ENCODE measurements at regions not wholly inside any gene's neighbourhood (a gene's known extent, or its start where the extent isn't known, plus 50 kb on each side); places are given as distances from the start of the nearest gene placed in this dataset.
"Not testable (repeated sequence)": the region's sequence is repeated elsewhere in the genome, so short reads cannot be mapped to it uniquely, and the experiment has no call there.

DNA sequence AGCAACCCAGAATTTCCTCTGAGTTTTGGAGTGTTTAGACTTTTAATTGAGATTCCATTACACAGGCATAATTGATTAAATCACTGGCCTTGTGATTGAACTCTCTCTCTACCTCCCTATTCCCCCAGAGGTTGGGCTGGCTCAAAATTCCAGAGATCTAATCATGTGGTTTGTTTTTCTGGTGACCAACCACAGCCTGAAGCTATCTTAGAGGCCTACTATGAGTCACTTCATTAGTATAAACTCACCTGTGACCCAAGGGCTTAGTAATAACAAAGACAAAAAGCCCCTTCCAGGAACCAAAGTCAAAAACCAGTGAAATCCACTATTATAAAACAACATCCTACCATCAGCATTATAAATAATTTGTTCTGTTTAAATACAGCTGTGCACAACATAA lies 992.5 kb upstream of the CITED2 start:
- no peak for DNase-seq
- no peaks in the 10 kb centered on the region for H3K4me1 Mint-ChIP-seq (ENCODE audit: low read depth)
- no peaks in the 10 kb centered on the region for H3K27me3 Mint-ChIP-seq (ENCODE audit: low read depth)
- no peaks in the 10 kb centered on the region for H3K9me3 Mint-ChIP-seq (ENCODE audit: insufficient read depth)
- ChIA-PET POLR2A (no interaction called here), CTCF (no interaction called here)
- no peak overlapping the region for H3K4me3 Mint-ChIP-seq
- ATAC-seq = no peak
- no peaks in the 10 kb centered on the region for H3K36me3 Mint-ChIP-seq (ENCODE audit: low read depth)
- H3K27ac Mint-ChIP-seq = no peak overlapping the region

DNA sequence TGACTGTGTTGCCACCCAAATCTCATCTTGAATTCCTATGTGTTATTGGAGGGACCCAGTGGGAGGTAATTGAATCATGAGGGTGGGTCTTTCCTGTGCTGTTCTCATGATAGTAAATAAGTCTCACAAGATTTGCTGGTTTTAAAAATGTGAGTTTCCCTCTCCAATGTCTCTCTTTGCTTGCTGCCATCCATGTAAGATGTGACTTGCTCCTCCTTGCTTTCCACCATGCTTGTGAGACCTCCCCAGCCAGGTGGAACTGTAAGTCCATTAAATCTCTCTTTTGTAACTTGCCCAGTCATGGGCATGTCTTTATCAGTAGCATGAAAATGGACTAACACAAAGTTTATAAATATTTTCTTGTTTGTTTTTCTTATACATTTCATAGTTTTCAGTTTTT lies 990.5 kb upstream of the CITED2 start:
- no peaks in the 10 kb centered on the region for H3K9me3 Mint-ChIP-seq (ENCODE audit: insufficient read depth)
- no peaks in the 10 kb centered on the region for H3K27me3 Mint-ChIP-seq (ENCODE audit: low read depth)
- no peak overlapping the region for H3K4me3 Mint-ChIP-seq
- ChIA-PET POLR2A (no interaction called here), CTCF (no interaction called here)
- ATAC-seq (no peak), DNase-seq (no peak)
- H3K36me3 Mint-ChIP-seq (ENCODE audit: low read depth) = no peaks in the 10 kb centered on the region
- H3K4me1 Mint-ChIP-seq (ENCODE audit: low read depth) = no peaks in the 10 kb centered on the region
- H3K27ac Mint-ChIP-seq = no peak overlapping the region

- Mint-ChIP-seq H3K4me1 (ENCODE audit: low read depth) (no peaks in the 10 kb centered on the region), H3K36me3 (ENCODE audit: low read depth) (no peaks in the 10 kb centered on the region), H3K27me3 (ENCODE audit: low read depth) (no peaks in the 10 kb centered on the region), H3K9me3 (ENCODE audit: insufficient read depth) (no peaks in the 10 kb centered on the region), H3K4me3 (no peak overlapping the region), H3K27ac (no peak overlapping the region)
- ATAC-seq (no peak), DNase-seq (no peak)
- ChIA-PET POLR2A (no interaction called here), CTCF (no interaction called here)
These were observed 986.2 kb upstream of the CITED2 start for GRCh38 chr6:140360651-140361050.

- ChIA-PET POLR2A (no interaction called here), CTCF (no interaction called here)
- DNase-seq (no peak), ATAC-seq (no peak)
- Mint-ChIP-seq H3K36me3 (ENCODE audit: low read depth) (no peaks in the 10 kb centered on the region), H3K4me3 (no peak overlapping the region), H3K27me3 (ENCODE audit: low read depth) (no peaks in the 10 kb centered on the region), H3K27ac (no peak overlapping the region), H3K4me1 (ENCODE audit: low read depth) (no peaks in the 10 kb centered on the region), H3K9me3 (ENCODE audit: insufficient read depth) (no peaks in the 10 kb centered on the region)
These were observed 981.0 kb upstream of the CITED2 start for GRCh38 chr6:140355476-140355875.

DNA sequence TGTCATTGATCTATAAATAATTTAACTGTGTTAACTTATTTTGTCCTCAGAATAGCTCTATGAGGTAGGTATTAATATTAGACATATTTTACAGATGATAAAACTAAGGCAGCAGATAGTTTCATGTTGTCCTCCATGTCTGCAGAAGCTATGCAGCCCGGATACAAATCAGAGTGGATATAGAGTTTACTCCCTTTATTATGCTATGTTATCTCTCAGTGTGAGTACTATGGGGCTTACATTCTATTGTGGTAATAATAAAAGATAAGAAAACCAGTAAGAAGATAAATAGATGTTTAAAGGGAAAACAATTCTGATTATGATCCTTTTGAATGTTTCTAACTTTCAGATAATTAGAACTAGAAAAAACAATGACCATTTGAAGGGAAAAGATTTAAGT lies 979.8 kb upstream of the CITED2 start:
- H3K36me3 Mint-ChIP-seq (ENCODE audit: low read depth) = no peaks in the 10 kb centered on the region
- no peak overlapping the region for H3K4me3 Mint-ChIP-seq
- ChIA-PET CTCF (no interaction called here), POLR2A (no interaction called here)
- no peaks in the 10 kb centered on the region for H3K27me3 Mint-ChIP-seq (ENCODE audit: low read depth)
- ATAC-seq = no peak
- H3K9me3 Mint-ChIP-seq (ENCODE audit: insufficient read depth) = no peaks in the 10 kb centered on the region
- no peak overlapping the region for H3K27ac Mint-ChIP-seq
- DNase-seq = no peak
- no peaks in the 10 kb centered on the region for H3K4me1 Mint-ChIP-seq (ENCODE audit: low read depth)

DNA sequence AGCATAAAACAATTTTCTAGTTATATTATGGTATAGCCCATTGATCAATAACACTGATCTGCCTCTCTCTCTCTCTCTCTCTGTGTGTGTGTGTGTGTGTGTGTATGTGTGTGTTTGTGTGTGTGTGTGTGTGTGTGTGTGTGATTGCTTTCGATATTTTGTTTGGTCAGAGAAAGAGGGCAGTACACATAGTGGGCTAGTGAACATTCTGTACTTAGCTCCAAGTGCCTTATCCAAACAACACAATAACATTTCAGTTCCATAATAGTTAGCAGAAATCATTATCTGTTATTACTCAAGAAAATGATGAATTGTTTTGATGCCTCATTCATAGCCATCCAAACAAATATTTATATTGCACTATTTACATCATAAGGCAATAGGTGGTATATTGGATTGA lies 979.1 kb upstream of the CITED2 start:
- no peaks in the 10 kb centered on the region for H3K36me3 Mint-ChIP-seq (ENCODE audit: low read depth)
- no peak overlapping the region for H3K4me3 Mint-ChIP-seq
- CTCF ChIA-PET = no interaction called here
- POLR2A ChIA-PET = interaction anchor here (0.5 kb wide), 1 partner anchor 558 kb away, joined by 3 read pairs; no protein-coding TSS in a partner anchor
- ATAC-seq = no peak
- no peak overlapping the region for H3K27ac Mint-ChIP-seq
- no peaks in the 10 kb centered on the region for H3K9me3 Mint-ChIP-seq (ENCODE audit: insufficient read depth)
- DNase-seq = no peak
- no peaks in the 10 kb centered on the region for H3K4me1 Mint-ChIP-seq (ENCODE audit: low read depth)
- no peaks in the 10 kb centered on the region for H3K27me3 Mint-ChIP-seq (ENCODE audit: low read depth)

DNA sequence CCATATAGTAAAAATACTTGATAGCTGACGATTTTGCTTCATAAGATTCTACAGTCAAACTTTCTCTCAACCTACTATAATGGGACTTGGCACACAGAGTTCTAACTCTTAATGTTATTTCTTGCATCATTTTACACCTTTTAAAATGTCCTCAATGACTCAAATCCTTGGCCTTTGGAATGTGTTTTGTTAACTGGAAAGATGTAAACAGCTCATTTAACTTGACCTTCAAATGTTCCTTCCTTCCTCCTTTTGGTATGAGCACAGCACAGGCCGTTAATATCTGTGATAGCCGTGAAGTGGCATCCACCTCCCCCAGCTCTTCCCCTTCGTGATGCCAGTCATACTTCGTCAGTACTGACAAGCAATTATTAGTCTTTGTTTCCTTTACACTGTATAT lies 972.0 kb upstream of the CITED2 start:
- DNase-seq = no peak
- CTCF ChIA-PET = no interaction called here
- H3K27ac Mint-ChIP-seq = no peak overlapping the region

GRCh38 chr6:140345935-140346334 lies 971.5 kb upstream of the CITED2 start:
- Mint-ChIP-seq H3K9me3 (ENCODE audit: insufficient read depth) (no peaks in the 10 kb centered on the region), H3K27me3 (ENCODE audit: low read depth) (no peaks in the 10 kb centered on the region), H3K4me1 (ENCODE audit: low read depth) (no peaks in the 10 kb centered on the region), H3K36me3 (ENCODE audit: low read depth) (no peaks in the 10 kb centered on the region), H3K27ac (no peak overlapping the region), H3K4me3 (no peak overlapping the region)
- ATAC-seq (no peak), DNase-seq (no peak)
- ChIA-PET POLR2A (no interaction called here), CTCF (no interaction called here)

More for the DNA sequence above, 972.0 kb upstream of the CITED2 start:
- POLR2A ChIA-PET = no interaction called here
- Mint-ChIP-seq H3K27me3 (ENCODE audit: low read depth) (no peaks in the 10 kb centered on the region), H3K9me3 (ENCODE audit: insufficient read depth) (no peaks in the 10 kb centered on the region), H3K36me3 (ENCODE audit: low read depth) (no peaks in the 10 kb centered on the region), H3K4me1 (ENCODE audit: low read depth) (no peaks in the 10 kb centered on the region), H3K4me3 (no peak overlapping the region)
- no peak for ATAC-seq

DNA sequence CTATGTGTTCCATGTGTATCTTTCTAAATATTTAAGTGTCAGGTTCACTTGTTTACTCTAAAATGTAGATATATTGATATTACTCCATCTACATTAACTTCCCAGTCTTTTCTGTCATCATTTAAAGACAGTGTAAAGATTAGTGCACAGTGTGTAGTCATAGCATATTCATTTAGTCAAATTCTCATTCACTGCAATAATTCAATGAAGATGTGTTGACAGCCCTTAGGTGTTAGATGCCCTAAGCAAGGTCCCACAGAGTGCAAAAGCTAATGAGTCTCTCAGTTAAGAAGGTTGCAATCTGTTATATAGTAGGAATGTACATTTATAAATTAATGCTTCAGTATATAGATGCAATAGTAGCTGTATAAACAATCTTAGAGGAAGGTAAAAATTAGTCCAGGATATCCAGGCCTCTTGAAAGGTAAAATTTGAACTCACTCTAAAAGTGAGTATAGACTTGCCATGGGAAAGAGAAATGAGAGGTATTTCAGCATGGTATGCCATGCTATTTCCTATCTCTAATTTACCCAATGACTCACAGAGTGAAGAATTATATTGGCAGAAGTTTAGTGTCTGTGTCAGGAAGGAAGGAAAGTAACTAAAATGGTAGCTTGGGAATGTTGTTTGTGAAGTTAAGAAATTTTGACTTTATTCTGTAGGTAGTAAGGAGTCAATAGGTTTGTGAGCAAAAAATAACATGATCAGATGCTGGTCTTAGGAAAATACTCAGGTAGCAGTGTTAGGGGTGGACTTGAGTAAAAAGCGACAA lies 969.9 kb upstream of the CITED2 start:
- H3K27ac Mint-ChIP-seq = no peak overlapping the region
- ATAC-seq (no peak), DNase-seq (no peak)
- no peaks in the 10 kb centered on the region for H3K9me3 Mint-ChIP-seq (ENCODE audit: insufficient read depth)
- no peaks in the 10 kb centered on the region for H3K4me1 Mint-ChIP-seq (ENCODE audit: low read depth)
- no peaks in the 10 kb centered on the region for H3K27me3 Mint-ChIP-seq (ENCODE audit: low read depth)
- no peaks in the 10 kb centered on the region for H3K36me3 Mint-ChIP-seq (ENCODE audit: low read depth)
- CTCF ChIA-PET = no interaction called here
- no peak overlapping the region for H3K4me3 Mint-ChIP-seq
- POLR2A ChIA-PET = no interaction called here

DNA sequence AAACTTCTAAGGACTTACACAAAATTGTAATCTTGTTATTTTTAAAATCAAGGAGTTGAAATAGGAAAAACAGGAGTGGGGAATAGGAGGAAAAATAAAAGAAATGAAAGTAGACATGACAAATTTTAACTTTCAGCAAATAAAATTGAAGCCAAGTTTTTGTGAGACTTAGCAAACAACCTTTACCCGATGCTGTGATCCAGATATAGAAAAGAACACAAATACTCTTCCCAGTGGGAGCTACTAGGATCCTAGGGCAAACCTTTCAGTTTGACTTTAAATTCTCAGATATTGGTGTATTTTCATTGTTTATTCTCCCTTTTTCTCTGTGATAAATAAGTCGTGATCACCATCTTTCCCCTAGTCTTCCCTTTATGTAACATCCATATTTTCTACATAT lies 968.7 kb upstream of the CITED2 start:
- DNase-seq (no peak), ATAC-seq (no peak)
- no peaks in the 10 kb centered on the region for H3K27me3 Mint-ChIP-seq (ENCODE audit: low read depth)
- no peaks in the 10 kb centered on the region for H3K36me3 Mint-ChIP-seq (ENCODE audit: low read depth)
- no peaks in the 10 kb centered on the region for H3K4me1 Mint-ChIP-seq (ENCODE audit: low read depth)
- no peak overlapping the region for H3K4me3 Mint-ChIP-seq
- no peaks in the 10 kb centered on the region for H3K9me3 Mint-ChIP-seq (ENCODE audit: insufficient read depth)
- H3K27ac Mint-ChIP-seq = no peak overlapping the region
- CTCF ChIA-PET = no interaction called here
- POLR2A ChIA-PET = no interaction called here

- ATAC-seq (no peak), DNase-seq (no peak)
- no peaks in the 10 kb centered on the region for H3K27me3 Mint-ChIP-seq (ENCODE audit: low read depth)
- ChIA-PET CTCF (no interaction called here), POLR2A (no interaction called here)
- H3K36me3 Mint-ChIP-seq (ENCODE audit: low read depth) = no peaks in the 10 kb centered on the region
- no peaks in the 10 kb centered on the region for H3K9me3 Mint-ChIP-seq (ENCODE audit: insufficient read depth)
- H3K4me3 Mint-ChIP-seq = no peak overlapping the region
- H3K27ac Mint-ChIP-seq = no peak overlapping the region
- no peaks in the 10 kb centered on the region for H3K4me1 Mint-ChIP-seq (ENCODE audit: low read depth)
These were observed 966.8 kb upstream of the CITED2 start for GRCh38 chr6:140341272-140341671.

DNA sequence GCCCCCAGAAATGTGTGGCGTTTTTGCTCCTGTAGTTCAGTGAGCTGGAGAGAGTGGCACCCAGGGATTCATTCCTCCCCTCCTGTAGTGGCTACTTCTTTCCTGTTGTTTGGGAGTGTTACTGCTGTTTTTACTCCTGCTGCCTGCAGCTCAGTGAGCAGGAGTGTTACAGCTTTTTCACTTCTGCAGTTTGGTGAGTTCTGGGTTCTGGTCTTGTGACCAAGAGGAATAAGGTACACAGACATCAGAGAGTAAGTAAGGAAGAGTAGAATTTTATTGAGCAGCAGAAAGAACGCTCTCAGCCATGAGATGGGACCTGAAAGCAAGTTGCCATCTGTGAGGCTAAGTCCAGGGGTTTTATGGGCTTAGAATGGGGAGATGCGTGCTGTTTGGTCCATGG lies 966.3 kb upstream of the CITED2 start:
- no peak for DNase-seq

DNA sequence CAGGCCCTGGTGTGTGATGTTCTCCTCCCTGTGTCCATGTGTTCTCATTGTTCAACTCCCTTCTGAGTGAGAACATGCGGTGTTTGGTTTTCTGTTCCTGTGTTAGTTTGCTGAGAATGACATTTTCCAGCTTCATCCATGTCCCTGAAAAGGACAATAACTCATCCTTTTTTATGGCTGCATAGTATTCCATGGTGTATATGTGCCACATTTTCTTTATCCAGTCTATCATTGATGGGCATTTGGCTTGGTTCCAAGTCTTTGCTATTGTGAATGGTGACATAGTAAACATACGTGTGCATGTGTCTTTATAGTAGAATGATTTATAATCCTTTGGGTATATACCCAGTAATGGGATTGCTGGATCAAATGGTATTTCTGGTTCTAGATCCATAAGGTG lies 964.6 kb upstream of the CITED2 start:
- ATAC-seq; H3K27ac Mint-ChIP-seq; DNase-seq; CTCF ChIA-PET; H3K36me3 Mint-ChIP-seq (ENCODE audit: low read depth); H3K4me1 Mint-ChIP-seq (ENCODE audit: low read depth); H3K4me3 Mint-ChIP-seq; POLR2A ChIA-PET; H3K27me3 Mint-ChIP-seq (ENCODE audit: low read depth); H3K9me3 Mint-ChIP-seq (ENCODE audit: insufficient read depth): not testable (repeated sequence)

More for the DNA sequence above, 966.3 kb upstream of the CITED2 start:
- no peaks in the 10 kb centered on the region for H3K4me1 Mint-ChIP-seq (ENCODE audit: low read depth)
- no peak overlapping the region for H3K4me3 Mint-ChIP-seq
- H3K9me3 Mint-ChIP-seq (ENCODE audit: insufficient read depth) = no peaks in the 10 kb centered on the region
- no peak for ATAC-seq
- no peak overlapping the region for H3K27ac Mint-ChIP-seq
- no peaks in the 10 kb centered on the region for H3K36me3 Mint-ChIP-seq (ENCODE audit: low read depth)
- POLR2A ChIA-PET = no interaction called here
- CTCF ChIA-PET = no interaction called here
- no peaks in the 10 kb centered on the region for H3K27me3 Mint-ChIP-seq (ENCODE audit: low read depth)

Data from activated CD8-positive, alpha-beta T cell treated with anti-CD3 and anti-CD28 coated beads, Interleukin-2, amount 10 ng/mL, durations not matched to agents 7 days and 5 days (primary cell).